Amniotic epithelial cell (primary cell): ENCODE measurements at regions not wholly inside any gene's neighbourhood (a gene's known extent, or its start where the extent isn't known, plus 50 kb on each side); places are given as distances from the start of the nearest gene placed in this dataset.
"Not testable (repeated sequence)": the region's sequence is repeated elsewhere in the genome, so short reads cannot be mapped to it uniquely, and the experiment has no call there.

Experiments
- DNase-seq: peaks from one replicate; pipeline ENCODE4 v3.0.0-alpha.2; 2010; ENCODE audit warnings: low read depth

- DNase-seq: no peak
Observed at GRCh38 chr16:25637236-25637635, 54.5 kb upstream of the HS3ST4 start.

DNA sequence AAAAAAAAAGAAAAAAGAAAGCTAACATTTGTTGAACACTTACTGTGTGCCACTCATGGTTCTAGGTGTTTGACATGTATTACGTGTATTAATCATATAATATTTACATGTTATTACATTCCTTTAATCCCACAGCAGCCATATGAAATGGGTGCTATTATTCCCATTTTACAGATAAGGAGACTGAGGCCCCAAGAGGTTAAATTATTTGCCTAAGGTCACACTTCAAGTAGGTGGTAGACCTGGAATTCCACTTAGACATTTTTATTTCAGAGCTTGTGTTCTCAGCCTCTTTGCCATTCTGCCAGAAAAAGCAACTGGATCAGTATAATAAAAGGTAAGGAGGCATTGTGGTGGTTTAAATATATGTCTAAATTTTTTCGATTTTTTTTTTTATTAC, 55.1 kb upstream of the HS3ST4 start:
- DNase-seq: no peak

- DNase-seq: no peak
Observed at GRCh38 chr16:25635454-25635853, 56.3 kb upstream of the HS3ST4 start.

DNA sequence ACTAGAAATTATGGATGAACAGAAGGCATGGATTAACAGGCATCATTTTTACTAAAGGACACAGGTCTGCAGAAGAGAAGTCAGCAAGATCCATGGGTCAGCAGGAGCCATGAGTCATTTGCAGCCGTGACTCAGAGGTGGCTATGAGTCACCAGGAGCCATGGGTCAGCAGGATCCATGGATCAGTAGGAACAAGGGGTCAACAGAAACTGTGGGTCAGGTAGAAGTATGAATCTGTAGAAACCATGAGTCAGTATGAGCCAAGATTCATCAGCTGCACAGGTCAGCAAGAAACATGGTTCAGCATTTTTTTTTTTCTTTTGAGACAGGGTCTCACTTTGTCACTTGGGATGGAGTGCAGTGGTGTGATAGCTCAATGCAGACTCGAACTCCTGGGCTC, 58.2 kb upstream of the HS3ST4 start:
- no peak for DNase-seq

DNA sequence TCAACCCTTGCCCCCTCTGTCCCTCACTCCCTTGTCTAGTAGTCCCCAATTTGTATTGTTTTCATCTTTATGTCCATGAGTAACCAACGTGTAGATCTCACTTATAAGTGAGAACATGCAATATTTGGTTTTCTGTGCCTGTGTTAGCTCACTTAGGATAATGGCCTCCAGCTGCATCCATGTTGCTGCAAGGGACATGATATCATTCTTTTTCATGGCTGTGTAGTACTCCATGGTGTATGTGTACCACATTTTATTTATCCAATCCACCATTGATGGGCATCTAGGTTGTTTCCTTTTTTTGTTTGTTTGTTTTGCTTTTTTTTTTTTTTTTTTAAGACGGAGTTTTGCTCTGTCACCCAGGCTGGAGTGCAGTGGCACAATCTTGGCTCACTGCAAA, 63.0 kb upstream of the HS3ST4 start:
- DNase-seq: no peak

DNA sequence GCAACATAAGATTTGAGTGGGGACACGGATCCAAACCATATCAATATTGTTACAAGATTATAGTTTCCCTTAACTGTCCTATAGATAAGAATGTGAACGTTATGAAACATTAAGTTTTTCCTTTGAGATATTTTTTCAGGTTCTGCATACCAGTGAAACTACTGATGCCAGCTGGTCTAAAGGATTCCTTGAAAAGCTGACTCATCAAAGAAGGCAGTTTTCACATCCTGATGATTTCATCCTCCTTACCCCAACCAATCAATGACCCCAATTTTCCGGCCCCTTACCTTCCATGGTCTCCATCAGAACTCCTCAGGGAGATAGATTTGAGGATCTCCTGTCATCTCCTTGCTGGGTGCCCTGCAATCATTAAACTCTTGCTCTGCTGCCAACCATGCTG, 64.1 kb upstream of the HS3ST4 start:
- DNase-seq: no peak

DNA sequence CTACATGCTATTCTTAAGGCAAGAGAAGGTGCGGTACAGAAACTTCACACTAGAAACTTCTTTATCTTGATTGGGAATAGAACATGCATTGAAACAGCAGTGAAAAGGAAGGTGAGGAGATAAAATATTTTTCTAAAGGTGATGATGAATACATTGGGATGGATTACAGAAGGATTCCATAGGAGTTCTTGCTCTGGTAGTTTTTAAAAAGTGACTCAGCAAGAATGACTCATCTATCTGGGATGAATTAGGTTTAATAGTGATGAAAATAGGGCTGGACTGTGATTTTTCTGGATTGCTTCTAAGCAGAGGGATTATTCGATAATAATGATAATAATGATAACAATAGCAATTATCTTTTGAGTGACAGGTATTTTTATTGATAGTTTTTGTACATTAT, 65.6 kb upstream of the HS3ST4 start:
- DNase-seq: no peak

GRCh38 chr16:25625620-25626019, 66.1 kb upstream of the HS3ST4 start:
- DNase-seq: no peak

DNA sequence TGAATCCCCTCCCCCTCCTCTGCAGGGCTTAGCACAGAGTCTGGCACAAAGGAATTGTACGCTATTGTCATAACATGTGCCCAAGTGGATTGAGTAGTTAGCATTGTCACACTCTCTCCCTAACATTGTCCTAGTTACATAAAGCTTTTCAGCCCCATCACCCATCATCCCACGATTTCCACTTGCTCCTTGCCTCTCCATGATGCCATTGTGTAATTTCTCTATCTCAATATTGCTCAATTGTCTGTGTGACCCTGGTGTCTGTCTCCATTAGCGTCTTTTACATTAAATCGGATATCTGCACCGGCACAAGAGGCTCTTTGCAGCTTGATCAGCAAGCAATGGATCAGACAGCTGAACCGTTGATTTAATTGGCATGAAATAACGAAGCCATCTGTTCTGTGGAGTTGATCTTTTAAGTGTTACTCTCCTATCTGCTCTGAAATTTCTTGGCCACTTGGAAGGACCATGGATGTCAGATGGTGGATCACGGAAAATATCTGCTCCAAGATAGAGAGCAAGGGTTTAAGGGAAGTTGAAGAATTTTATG, 77.0 kb upstream of the HS3ST4 start:
- DNase-seq: no peak

GRCh38 chr16:25613931-25614330, 77.8 kb upstream of the HS3ST4 start:
- no peak for DNase-seq

GRCh38 chr16:25608002-25608401, 83.8 kb upstream of the HS3ST4 start:
- no peak for DNase-seq

DNA sequence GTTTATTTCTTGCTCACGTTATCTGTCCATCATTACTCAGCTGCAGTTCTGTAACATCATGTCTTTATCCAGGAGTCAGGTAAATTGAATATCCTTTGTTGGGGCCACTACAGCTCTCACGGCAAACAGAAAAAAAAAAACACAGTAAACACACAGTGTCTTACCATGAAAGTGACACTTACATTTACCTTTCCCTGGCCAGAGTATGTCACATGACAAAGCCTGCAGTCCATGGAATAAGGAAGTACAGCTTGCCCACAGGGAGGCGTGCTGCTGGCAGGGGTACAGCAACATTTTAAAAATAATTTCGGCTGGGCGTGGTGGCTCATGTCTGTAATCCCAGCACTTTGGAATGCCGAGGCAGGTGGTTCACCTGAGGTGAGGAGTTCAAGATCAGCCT, 85.7 kb upstream of the HS3ST4 start:
- no peak for DNase-seq

- DNase-seq: no peak
Observed at GRCh38 chr16:25605381-25605780, 86.4 kb upstream of the HS3ST4 start.

- not testable (repeated sequence) for DNase-seq
Observed at GRCh38 chr16:25601306-25601705, 90.5 kb upstream of the HS3ST4 start.

DNA sequence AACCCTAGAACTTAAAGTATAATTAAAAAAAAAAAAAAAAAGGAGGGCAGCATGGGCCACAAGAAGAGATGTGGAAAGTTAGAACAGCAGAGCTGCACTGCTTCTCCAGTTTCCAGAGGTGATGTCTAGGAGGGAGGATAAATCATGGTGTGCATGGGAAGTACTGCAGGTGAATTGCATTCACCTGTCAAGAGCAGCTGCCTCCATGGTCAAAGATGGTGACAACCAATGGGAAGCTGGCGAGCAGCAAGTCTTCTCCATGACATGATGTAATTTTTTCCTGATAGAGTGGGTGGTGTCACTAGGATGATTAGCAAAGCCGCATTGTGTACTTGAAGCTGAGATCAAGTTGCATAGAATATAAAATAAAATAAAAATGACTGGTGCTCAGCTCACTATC, 95.6 kb upstream of the HS3ST4 start:
- no peak for DNase-seq

- DNase-seq: no peak
Observed at GRCh38 chr16:25593260-25593659, 98.5 kb upstream of the HS3ST4 start.

GRCh38 chr16:25587783-25588182, 104.0 kb upstream of the HS3ST4 start:
- no peak for DNase-seq

GRCh38 chr16:25586826-25587225, 104.9 kb upstream of the HS3ST4 start:
- no peak for DNase-seq

DNA sequence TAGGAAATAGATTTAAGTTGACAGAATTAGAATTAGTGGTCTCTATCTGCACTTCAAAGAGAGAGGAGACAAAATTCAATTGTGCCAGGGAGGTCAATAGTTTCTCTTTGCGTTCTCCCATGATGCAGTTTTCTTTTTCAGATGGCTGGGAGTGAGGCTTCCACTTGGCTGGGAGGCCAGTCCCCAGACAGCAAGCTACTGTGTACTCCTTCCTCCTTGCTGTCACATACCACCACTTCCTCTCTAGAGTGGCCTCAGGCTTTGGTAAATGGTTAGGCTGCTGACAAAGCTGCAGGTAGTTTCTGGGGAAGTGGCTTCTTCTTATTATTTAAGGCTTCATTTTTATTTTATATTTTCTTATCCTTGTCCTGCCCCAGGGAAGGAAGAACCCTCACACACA, 106.2 kb upstream of the HS3ST4 start:
- DNase-seq: no peak

- no peak for DNase-seq
Observed at GRCh38 chr16:25580041-25580440, 111.7 kb upstream of the HS3ST4 start.

GRCh38 chr16:25575363-25575762, 116.4 kb upstream of the HS3ST4 start:
- no peak for DNase-seq

DNA sequence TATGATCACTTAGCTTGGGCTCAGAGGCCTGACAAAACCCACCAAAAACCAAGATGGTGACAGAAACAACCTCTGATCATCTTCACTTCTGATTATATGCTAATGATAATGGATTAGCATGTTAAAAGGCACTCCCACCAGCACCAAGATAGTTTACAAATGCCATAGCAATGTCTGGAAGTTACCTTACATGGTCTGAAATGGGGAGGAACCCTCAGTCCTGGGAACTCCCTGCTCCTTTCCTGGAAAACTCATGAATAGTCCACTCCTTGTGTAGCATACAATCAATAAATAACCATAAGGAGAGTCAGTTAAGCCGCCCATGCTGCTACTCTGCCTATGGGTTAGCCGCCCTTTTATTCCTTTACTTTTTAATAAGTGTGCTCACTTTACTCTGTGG, 120.0 kb upstream of the HS3ST4 start:
- no peak for DNase-seq

- no peak for DNase-seq
Observed at GRCh38 chr16:25570131-25570530, 121.6 kb upstream of the HS3ST4 start.

DNA sequence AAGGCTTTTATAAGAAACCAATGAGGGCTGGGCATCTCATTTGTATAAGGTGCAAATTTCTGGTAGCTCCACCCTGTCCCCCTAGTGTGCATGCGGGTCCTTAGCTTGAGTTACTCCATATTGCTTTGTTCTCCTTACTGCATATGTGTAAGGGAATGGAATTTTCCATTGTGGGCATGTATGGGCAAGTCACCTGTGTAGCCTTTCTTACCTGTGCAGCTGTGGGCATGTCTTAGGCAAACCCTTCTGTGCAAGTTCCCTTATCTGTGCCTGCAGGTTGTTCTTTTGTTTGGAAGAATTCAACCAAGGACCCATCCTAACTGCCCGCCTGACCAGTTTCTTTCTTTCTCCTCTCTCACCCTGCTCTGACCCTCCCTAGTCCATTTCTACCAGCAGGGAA, 122.8 kb upstream of the HS3ST4 start:
- DNase-seq: no peak

- DNase-seq: no peak
Observed at GRCh38 chr16:25566183-25566582, 125.6 kb upstream of the HS3ST4 start.
